HL-60 (cell line): ENCODE measurements at regions not wholly inside any gene's neighbourhood (a gene's known extent, or its start where the extent isn't known, plus 50 kb on each side); places are given as distances from the start of the nearest gene placed in this dataset.

ENCODE experiments used
- DNase-seq, 2 experiments: peaks; one replicate each; pipeline ENCODE4 v3.0.0-alpha.2; 2010 to 2020; ENCODE audit warnings: low read depth in 1 of 2, low spot score in 1 of 2
- H3K27ac ChIP-seq: fragments of 250-450 bp; sonication (Bioruptor Pico); replicated peaks from 2 replicates; pipeline ENCODE4 v1.5.1; 2020; ENCODE audit warnings: mild to moderate bottlenecking, moderate library complexity
- H3K27me3 ChIP-seq: fragments of 250-450 bp; sonication (Bioruptor Pico); 2 replicates; pipeline ENCODE4 v1.5.1; 2021; ENCODE audit warnings: mild to moderate bottlenecking, moderate library complexity; ENCODE audit not compliant: insufficient read depth, poor library complexity, severe bottlenecking
- H3K4me3 ChIP-seq: replicated peaks from 2 replicates; pipeline ENCODE4 v1.5.1; 2011; ENCODE audit warnings: mild to moderate bottlenecking, control low read depth, low read length; ENCODE audit not compliant: insufficient read depth
- CTCF ChIP-seq: IDR thresholded peaks from one replicate; pipeline ENCODE4 v1.5.1; 2011; ENCODE audit warnings: low read length, control low read depth, inconsistent platforms; ENCODE audit not compliant: insufficient read depth
- GABPA ChIP-seq: IDR thresholded peaks from 2 replicates; pipeline ENCODE4 v1.6.1; 2012; ENCODE audit warnings: low read depth
- POLR2AphosphoS5 ChIP-seq: IDR thresholded peaks from 2 replicates; pipeline ENCODE4 v1.6.1; 2012; ENCODE audit warnings: low read depth
- REST ChIP-seq: IDR thresholded peaks from 2 replicates; pipeline ENCODE4 v1.6.1; 2012; ENCODE audit warnings: low read depth; ENCODE audit not compliant: insufficient replicate concordance
- SPI1 ChIP-seq: IDR thresholded peaks from 2 replicates; pipeline ENCODE4 v1.6.1; 2012; ENCODE audit warnings: low read depth, mild to moderate bottlenecking, borderline replicate concordance

- DNase-seq, result no peak
Observed at GRCh38 chr16:87056083-87056482, 261.1 kb downstream of the C16orf95 start.

GRCh38 chr16:87056551-87056950 is 260.6 kb downstream of the C16orf95 start:
- H3K4me3 ChIP-seq, result no peak overlapping the region
- no peaks in the 10 kb centered on the region for H3K27me3 ChIP-seq
- DNase-seq, result no peak
- TF ChIP-seq POLR2AphosphoS5, result no peak
- no peak for TF ChIP-seq GABPA
- TF ChIP-seq SPI1, result no peak
- no peak for TF ChIP-seq REST
- TF ChIP-seq CTCF, result no peak
- H3K27ac ChIP-seq, result no peak overlapping the region

More at GRCh38 chr16:87056083-87056482, 261.1 kb downstream of the C16orf95 start:
- Histone ChIP-seq H3K4me3 (no peak overlapping the region), H3K27me3 (no peaks in the 10 kb centered on the region), H3K27ac (no peak overlapping the region)
- TF ChIP-seq POLR2AphosphoS5 (no peak), REST (no peak), GABPA (no peak)

GRCh38 chr16:87057211-87057881 is 259.8 kb downstream of the C16orf95 start:
- no peak overlapping the region for H3K4me3 ChIP-seq

More at GRCh38 chr16:87057211-87057881, 259.8 kb downstream of the C16orf95 start:
- Histone ChIP-seq H3K27me3 (no peaks in the 10 kb centered on the region), H3K27ac (no peak overlapping the region)
- DNase-seq, result no peak
- TF ChIP-seq POLR2AphosphoS5 (no peak), SPI1 (no peak), CTCF (no peak), REST (no peak)
